Liver (tissue), 3 donors: ENCODE measurements at regions not wholly inside any gene's neighbourhood (a gene's known extent, or its start where the extent isn't known, plus 50 kb on each side); places are given as distances from the start of the nearest gene placed in this dataset.

Source experiments
- GABPA ChIP-seq, 2 donors: IDR thresholded peaks in 1 of 2; conservative IDR thresholded peaks in 1 of 2; 2 replicates each; pipeline ENCODE4 v1.6.1; 2016; ENCODE audit warnings: antibody characterized with exemption in 2 of 2, mild to moderate bottlenecking in 1 of 2, moderate library complexity in 1 of 2
- HNF4G ChIP-seq: IDR thresholded peaks from 2 replicates; pipeline ENCODE4 v1.6.1; 2016; ENCODE audit warnings: antibody characterized with exemption
- SP1 ChIP-seq: IDR thresholded peaks from 2 replicates; pipeline ENCODE4 v1.6.1; 2018; ENCODE audit warnings: antibody characterized with exemption, mild to moderate bottlenecking
- TAF1 ChIP-seq: conservative IDR thresholded peaks from 2 replicates; pipeline ENCODE4 v1.6.1; 2016; ENCODE audit warnings: antibody characterized with exemption, mild to moderate bottlenecking
- YY1 ChIP-seq: IDR thresholded peaks from 2 replicates; pipeline ENCODE4 v1.6.1; 2016; ENCODE audit warnings: antibody characterized with exemption, mild to moderate bottlenecking
- TF ChIP-seq, protein P1 (sequence below): fragments of 150-350 bp; IDR thresholded peaks from 2 replicates; pipeline ENCODE4 v1.5.1; 2017; ENCODE audit warnings: improper control_type of control experiment, low read depth, low read length; ENCODE audit not compliant: missing input control
- TF ChIP-seq, protein P2 (sequence below): IDR thresholded peaks from 2 replicates; pipeline ENCODE4 v1.6.1; 2016; ENCODE audit warnings: antibody characterized with exemption
- TF ChIP-seq, protein P3 (sequence below): IDR thresholded peaks from 2 replicates; pipeline ENCODE4 v1.6.1; 2016; ENCODE audit warnings: antibody characterized with exemption
- TF ChIP-seq, protein P4 (sequence below): IDR thresholded peaks from 2 replicates; pipeline ENCODE4 v1.6.1; 2016; ENCODE audit warnings: antibody characterized with exemption, mild to moderate bottlenecking
- donor health status: healthy.
- donor health status: healthy.

DNA sequence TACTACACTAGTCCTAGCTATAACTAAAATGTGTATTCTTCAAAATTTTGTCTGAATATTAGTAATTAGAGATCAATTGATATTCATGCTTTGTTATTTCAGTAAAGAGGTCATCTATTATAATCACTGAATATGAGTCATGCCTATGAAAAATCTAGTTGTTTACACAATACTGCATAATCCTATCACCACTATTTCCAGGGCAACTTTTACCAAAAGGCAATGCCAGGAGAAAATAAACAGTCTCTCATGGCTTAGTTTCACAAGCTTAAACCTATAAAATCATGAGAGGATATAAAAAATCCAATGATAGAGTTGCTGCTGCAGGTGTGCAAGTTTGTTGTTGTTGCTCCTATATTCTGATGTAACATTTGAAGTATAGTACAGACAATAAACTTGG is 149.9 kb upstream of the COL1A2 start:
- TF ChIP-seq, protein P1, sequence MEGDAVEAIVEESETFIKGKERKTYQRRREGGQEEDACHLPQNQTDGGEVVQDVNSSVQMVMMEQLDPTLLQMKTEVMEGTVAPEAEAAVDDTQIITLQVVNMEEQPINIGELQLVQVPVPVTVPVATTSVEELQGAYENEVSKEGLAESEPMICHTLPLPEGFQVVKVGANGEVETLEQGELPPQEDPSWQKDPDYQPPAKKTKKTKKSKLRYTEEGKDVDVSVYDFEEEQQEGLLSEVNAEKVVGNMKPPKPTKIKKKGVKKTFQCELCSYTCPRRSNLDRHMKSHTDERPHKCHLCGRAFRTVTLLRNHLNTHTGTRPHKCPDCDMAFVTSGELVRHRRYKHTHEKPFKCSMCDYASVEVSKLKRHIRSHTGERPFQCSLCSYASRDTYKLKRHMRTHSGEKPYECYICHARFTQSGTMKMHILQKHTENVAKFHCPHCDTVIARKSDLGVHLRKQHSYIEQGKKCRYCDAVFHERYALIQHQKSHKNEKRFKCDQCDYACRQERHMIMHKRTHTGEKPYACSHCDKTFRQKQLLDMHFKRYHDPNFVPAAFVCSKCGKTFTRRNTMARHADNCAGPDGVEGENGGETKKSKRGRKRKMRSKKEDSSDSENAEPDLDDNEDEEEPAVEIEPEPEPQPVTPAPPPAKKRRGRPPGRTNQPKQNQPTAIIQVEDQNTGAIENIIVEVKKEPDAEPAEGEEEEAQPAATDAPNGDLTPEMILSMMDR = no peak
- no peak for TF ChIP-seq GABPA (IDR thresholded peaks at IDR 0.05 in 1 of 2, conservative IDR thresholded peaks at IDR 0.05 in 1 of 2)
- TF ChIP-seq TAF1 = no peak
- TF ChIP-seq, protein P2, sequence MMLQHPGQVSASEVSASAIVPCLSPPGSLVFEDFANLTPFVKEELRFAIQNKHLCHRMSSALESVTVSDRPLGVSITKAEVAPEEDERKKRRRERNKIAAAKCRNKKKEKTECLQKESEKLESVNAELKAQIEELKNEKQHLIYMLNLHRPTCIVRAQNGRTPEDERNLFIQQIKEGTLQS = no peak
- TF ChIP-seq SP1 = no peak
- no peak for TF ChIP-seq HNF4G
- TF ChIP-seq, protein P3, sequence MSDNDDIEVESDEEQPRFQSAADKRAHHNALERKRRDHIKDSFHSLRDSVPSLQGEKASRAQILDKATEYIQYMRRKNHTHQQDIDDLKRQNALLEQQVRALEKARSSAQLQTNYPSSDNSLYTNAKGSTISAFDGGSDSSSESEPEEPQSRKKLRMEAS = no peak
- TF ChIP-seq, protein P4, sequence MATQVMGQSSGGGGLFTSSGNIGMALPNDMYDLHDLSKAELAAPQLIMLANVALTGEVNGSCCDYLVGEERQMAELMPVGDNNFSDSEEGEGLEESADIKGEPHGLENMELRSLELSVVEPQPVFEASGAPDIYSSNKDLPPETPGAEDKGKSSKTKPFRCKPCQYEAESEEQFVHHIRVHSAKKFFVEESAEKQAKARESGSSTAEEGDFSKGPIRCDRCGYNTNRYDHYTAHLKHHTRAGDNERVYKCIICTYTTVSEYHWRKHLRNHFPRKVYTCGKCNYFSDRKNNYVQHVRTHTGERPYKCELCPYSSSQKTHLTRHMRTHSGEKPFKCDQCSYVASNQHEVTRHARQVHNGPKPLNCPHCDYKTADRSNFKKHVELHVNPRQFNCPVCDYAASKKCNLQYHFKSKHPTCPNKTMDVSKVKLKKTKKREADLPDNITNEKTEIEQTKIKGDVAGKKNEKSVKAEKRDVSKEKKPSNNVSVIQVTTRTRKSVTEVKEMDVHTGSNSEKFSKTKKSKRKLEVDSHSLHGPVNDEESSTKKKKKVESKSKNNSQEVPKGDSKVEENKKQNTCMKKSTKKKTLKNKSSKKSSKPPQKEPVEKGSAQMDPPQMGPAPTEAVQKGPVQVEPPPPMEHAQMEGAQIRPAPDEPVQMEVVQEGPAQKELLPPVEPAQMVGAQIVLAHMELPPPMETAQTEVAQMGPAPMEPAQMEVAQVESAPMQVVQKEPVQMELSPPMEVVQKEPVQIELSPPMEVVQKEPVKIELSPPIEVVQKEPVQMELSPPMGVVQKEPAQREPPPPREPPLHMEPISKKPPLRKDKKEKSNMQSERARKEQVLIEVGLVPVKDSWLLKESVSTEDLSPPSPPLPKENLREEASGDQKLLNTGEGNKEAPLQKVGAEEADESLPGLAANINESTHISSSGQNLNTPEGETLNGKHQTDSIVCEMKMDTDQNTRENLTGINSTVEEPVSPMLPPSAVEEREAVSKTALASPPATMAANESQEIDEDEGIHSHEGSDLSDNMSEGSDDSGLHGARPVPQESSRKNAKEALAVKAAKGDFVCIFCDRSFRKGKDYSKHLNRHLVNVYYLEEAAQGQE = no peak
- TF ChIP-seq YY1 = no peak
